Loucy (cell line): ENCODE measurements at regions not wholly inside any gene's neighbourhood (a gene's known extent, or its start where the extent isn't known, plus 50 kb on each side); places are given as distances from the start of the nearest gene placed in this dataset.

Source experiments
- H2AFZ ChIP-seq: fragments of 200-600 bp; sonication (generic); 2 replicates; pipeline ENCODE4 v1.6.0; 2016; ENCODE audit warnings: antibody characterized with exemption, mild to moderate bottlenecking, low read length, moderate library complexity
- H3F3A ChIP-seq: fragments of 200-600 bp; 2 replicates; pipeline ENCODE4 v1.6.0; 2016; ENCODE audit warnings: antibody characterized with exemption, low read depth, mild to moderate bottlenecking
- H3K27me3 ChIP-seq: fragments of 200-600 bp; sonication (generic); 2 replicates; pipeline ENCODE4 v1.6.1; 2014; ENCODE audit warnings: low read length, mild to moderate bottlenecking; ENCODE audit not compliant: insufficient read depth, poor library complexity, severe bottlenecking
- H3K36me3 ChIP-seq: fragments of 200-600 bp; sonication (generic); 2 replicates; pipeline ENCODE4 v1.6.1; 2016; ENCODE audit warnings: low read length; ENCODE audit not compliant: insufficient read depth
- H3K4me1 ChIP-seq: fragments of 200-600 bp; sonication (generic); 2 replicates; pipeline ENCODE4 v1.5.1; 2014; ENCODE audit warnings: low read length, mild to moderate bottlenecking; ENCODE audit not compliant: insufficient read depth, poor library complexity, severe bottlenecking
- H3K4me2 ChIP-seq: fragments of 200-600 bp; sonication (generic); 2 replicates; pipeline ENCODE4 v1.6.0; 2014; ENCODE audit warnings: antibody characterized with exemption, low read length, low read depth, mild to moderate bottlenecking; ENCODE audit not compliant: poor library complexity, severe bottlenecking
- H3K4me3 ChIP-seq: fragments of 200-600 bp; sonication (generic); 2 replicates; pipeline ENCODE4 v1.5.1; 2014; ENCODE audit warnings: low read length, mild to moderate bottlenecking, mixed read lengths; ENCODE audit not compliant: poor library complexity, severe bottlenecking
- H3K79me2 ChIP-seq: fragments of 200-600 bp; sonication (generic); 2 replicates; pipeline ENCODE4 v1.6.1; 2014; ENCODE audit warnings: low read length; ENCODE audit not compliant: insufficient read depth
- H3K9ac ChIP-seq: fragments of 200-600 bp; sonication (generic); 2 replicates; pipeline ENCODE4 v1.6.0; 2014; ENCODE audit warnings: mild to moderate bottlenecking, low read depth, low read length, moderate library complexity; ENCODE audit not compliant: poor library complexity, severe bottlenecking
- H3K9me2 ChIP-seq: fragments of 200-600 bp; sonication (generic); replicated peaks from 2 replicates; pipeline ENCODE4 v1.6.1; 2016; ENCODE audit warnings: low read depth, low read length, mixed read lengths
- H3K9me3 ChIP-seq: fragments of 200-600 bp; sonication (generic); 2 replicates; pipeline ENCODE4 v1.6.1; 2014; ENCODE audit warnings: mild to moderate bottlenecking, antibody characterized with exemption, low read length, low read depth; ENCODE audit not compliant: insufficient read depth
- H4K20me1 ChIP-seq: fragments of 200-600 bp; sonication (generic); 2 replicates; pipeline ENCODE4 v1.6.0; 2014; ENCODE audit warnings: antibody characterized with exemption, low read length, mild to moderate bottlenecking; ENCODE audit not compliant: insufficient read depth, poor library complexity, severe bottlenecking
- CTCF ChIP-seq: fragments of 200-600 bp; sonication (generic); conservative IDR thresholded peaks from 2 replicates; pipeline ENCODE4 v1.5.1; 2014; ENCODE audit warnings: mild to moderate bottlenecking, antibody characterized with exemption, low read length
- EZH2phosphoT487 ChIP-seq: fragments of 200-600 bp; IDR thresholded peaks from 2 replicates; pipeline ENCODE4 v1.6.1; 2018; ENCODE audit warnings: antibody characterized with exemption, mild to moderate bottlenecking, moderate library complexity, borderline replicate concordance

GRCh38 chr2:128982670-128983069 is 664.0 kb upstream of the HS6ST1 start:
- Histone ChIP-seq H3K27me3 (no peaks in the 10 kb centered on the region), H2AFZ (no peak overlapping the region), H3K9ac (no peak overlapping the region), H3F3A (no peaks in the 10 kb centered on the region), H4K20me1 (no peaks in the 10 kb centered on the region), H3K4me2 (no peak overlapping the region), H3K79me2 (no peaks in the 10 kb centered on the region), H3K9me3 (no peaks in the 10 kb centered on the region), H3K4me3 (no peak overlapping the region), H3K36me3 (no peaks in the 10 kb centered on the region), H3K9me2 (no peaks in the 10 kb centered on the region), H3K4me1 (peaks cover 21% of the 10 kb centered on the region)
- TF ChIP-seq EZH2phosphoT487: no peak
- TF ChIP-seq CTCF: no peak

GRCh38 chr2:128983094-128983493 is 664.4 kb upstream of the HS6ST1 start:
- TF ChIP-seq CTCF: no peak
- TF ChIP-seq EZH2phosphoT487: no peak
- Histone ChIP-seq H3K36me3 (no peaks in the 10 kb centered on the region), H3K27me3 (no peaks in the 10 kb centered on the region), H3K79me2 (no peaks in the 10 kb centered on the region), H3K4me1 (peaks cover 17% of the 10 kb centered on the region), H3K4me3 (no peak overlapping the region), H3K9me3 (no peaks in the 10 kb centered on the region), H3K9me2 (no peaks in the 10 kb centered on the region), H4K20me1 (no peaks in the 10 kb centered on the region), H3K9ac (no peak overlapping the region), H3F3A (no peaks in the 10 kb centered on the region), H2AFZ (no peak overlapping the region), H3K4me2 (no peak overlapping the region)

GRCh38 chr2:128984081-128984480 is 665.4 kb upstream of the HS6ST1 start:
- H3K4me1 ChIP-seq: peaks cover 10% of the 10 kb centered on the region
- no peaks in the 10 kb centered on the region for H4K20me1 ChIP-seq
- no peaks in the 10 kb centered on the region for H3K9me2 ChIP-seq
- TF ChIP-seq EZH2phosphoT487 (no peak), CTCF (no peak)
- H3F3A ChIP-seq: no peaks in the 10 kb centered on the region
- no peak overlapping the region for H2AFZ ChIP-seq
- H3K9ac ChIP-seq: no peak overlapping the region
- H3K4me3 ChIP-seq: no peak overlapping the region
- H3K27me3 ChIP-seq: no peaks in the 10 kb centered on the region
- H3K36me3 ChIP-seq: no peaks in the 10 kb centered on the region
- H3K4me2 ChIP-seq: no peak overlapping the region
- no peaks in the 10 kb centered on the region for H3K9me3 ChIP-seq
- H3K79me2 ChIP-seq: no peaks in the 10 kb centered on the region
